Fibroblast of villous mesenchyme (primary cell): ENCODE measurements at regions not wholly inside any gene's neighbourhood (a gene's known extent, or its start where the extent isn't known, plus 50 kb on each side); places are given as distances from the start of the nearest gene placed in this dataset.

Experiments
- DNase-seq: peaks from one replicate; pipeline ENCODE4 v3.0.0-alpha.2; 2010; ENCODE audit warnings: low read depth
- H3K4me3 ChIP-seq: 2 replicates; pipeline ENCODE4 v1.5.1; 2011; ENCODE audit warnings: low read depth, mild to moderate bottlenecking, low read length
- CTCF ChIP-seq: IDR thresholded peaks from 2 replicates; pipeline ENCODE4 v1.5.1; 2012; ENCODE audit warnings: low read depth, mild to moderate bottlenecking, low read length; ENCODE audit not compliant: insufficient read depth

- H3K4me3 ChIP-seq, result no peak overlapping the region
- DNase-seq, result no peak
- no peak for TF ChIP-seq CTCF
Measured at GRCh38 chr17:79433379-79433778, 177.5 kb downstream of the RBFOX3 start.

GRCh38 chr17:79431175-79431574 is 179.7 kb downstream of the RBFOX3 start:
- no peak for DNase-seq

DNA sequence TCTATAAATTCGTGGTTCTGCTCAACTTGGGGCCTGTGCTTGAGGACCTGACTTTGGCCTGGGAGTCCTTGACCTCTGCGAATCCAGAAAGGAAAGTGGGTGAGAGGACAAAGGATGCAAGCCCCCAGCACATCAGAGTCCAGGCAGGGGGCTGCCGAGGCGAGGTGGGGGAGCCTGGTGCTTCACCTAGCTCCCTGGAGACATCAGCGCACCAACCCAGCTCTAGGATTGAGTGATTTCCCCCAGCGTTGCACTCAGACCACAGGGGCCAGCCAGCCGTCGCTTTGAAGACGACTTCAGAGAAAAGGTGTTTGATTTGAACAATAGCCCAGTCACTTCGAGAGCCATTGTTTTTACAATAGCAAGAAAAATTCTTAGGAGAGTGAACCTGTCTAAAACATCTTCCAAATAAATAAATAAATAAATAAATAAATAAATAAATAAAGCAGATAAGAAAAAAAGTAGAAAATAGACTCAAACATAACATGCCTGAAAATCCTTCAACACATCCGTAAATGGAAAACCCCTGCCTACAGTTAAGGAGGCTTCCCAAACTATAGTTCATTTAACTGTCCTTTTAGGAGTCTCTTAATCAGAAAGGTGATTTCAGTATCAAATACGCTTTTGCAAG is 180.9 kb downstream of the RBFOX3 start:
- no peak for TF ChIP-seq CTCF
- H3K4me3 ChIP-seq, result no peak overlapping the region
- DNase-seq, result no peak

More at GRCh38 chr17:79431175-79431574, 179.7 kb downstream of the RBFOX3 start:
- TF ChIP-seq CTCF, result no peak
- H3K4me3 ChIP-seq, result no peak overlapping the region

- TF ChIP-seq CTCF, result no peak
- DNase-seq, result no peak
- H3K4me3 ChIP-seq, result no peak overlapping the region
Measured at GRCh38 chr17:79428988-79429387, 181.9 kb downstream of the RBFOX3 start.

- DNase-seq, result no peak
- no peak overlapping the region for H3K4me3 ChIP-seq
- TF ChIP-seq CTCF, result no peak
Measured at GRCh38 chr17:79427621-79428539, 183.0 kb downstream of the RBFOX3 start.

DNA sequence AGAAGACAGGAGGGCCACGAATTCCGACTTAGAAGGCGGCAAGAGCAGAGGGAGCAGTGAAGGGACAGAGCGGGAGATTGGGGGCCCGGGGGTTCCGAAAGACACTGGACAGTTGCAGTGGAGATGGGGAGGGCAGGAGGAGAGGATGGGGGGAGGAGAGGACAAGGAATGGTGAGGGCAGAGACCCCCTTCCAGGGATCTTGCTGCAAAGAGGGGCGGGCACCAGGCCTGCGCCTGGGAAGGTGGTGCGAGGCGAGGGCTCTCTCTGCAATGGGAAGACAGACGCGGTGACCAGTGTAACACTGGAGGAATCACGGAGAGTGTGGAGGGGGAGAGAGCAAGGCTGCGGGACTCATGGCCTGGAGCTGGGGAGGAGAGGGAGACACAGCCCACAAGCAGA is 185.2 kb downstream of the RBFOX3 start:
- DNase-seq, result no peak
- H3K4me3 ChIP-seq, result no peak overlapping the region
- no peak for TF ChIP-seq CTCF
